SK-N-SH (cell line): ENCODE measurements at regions not wholly inside any gene's neighbourhood (a gene's known extent, or its start where the extent isn't known, plus 50 kb on each side); places are given as distances from the start of the nearest gene placed in this dataset.

ENCODE experiments used
- CTCF ChIA-PET: fragments of 300-600, 350-600 bp; formaldehyde crosslinking; extraction: SDS; loops from one replicate; lab custom pipeline; 2021; lab: Yijun Ruan, JAX
- POLR2A ChIA-PET: fragments of 350-600 bp; sonication (Branson Sonifier 250); formaldehyde crosslinking; extraction: SDS; loops from one replicate; lab custom pipeline; 2020; ENCODE audit warnings: antibody characterized with exemption, inconsistent platforms; lab: Yijun Ruan, JAX
- DNase-seq: peaks from one replicate; pipeline ENCODE4 v3.0.0; 2012
- H2AFZ ChIP-seq: fragments of 200-600 bp; sonication (generic); 2 replicates; pipeline ENCODE4 v1.8.1; 2016; ENCODE audit warnings: antibody characterized with exemption, mild to moderate bottlenecking, low read depth
- H3F3A ChIP-seq: fragments of 200-600 bp; sonication (generic); replicated peaks from 2 replicates; pipeline ENCODE3; 2016; ENCODE audit warnings: antibody characterized with exemption, mild to moderate bottlenecking; ENCODE audit not compliant: insufficient read depth
- H3K27ac ChIP-seq, 2 experiments: fragments of 200-500 bp in 1 of 2; fragments of 200-600 bp in 1 of 2; sonication (Bioruptor generic) in 1 of 2; sonication (generic), shearing (Covaris generic) in 1 of 2; 2 replicates each; pipeline versions ENCODE4 v1.5.1 to v1.6.1; 2014 to 2016; ENCODE audit warnings: low read depth in 2 of 2, inconsistent platforms in 1 of 2, low read length in 1 of 2, mild to moderate bottlenecking in 1 of 2, mixed read lengths in 1 of 2
- H3K27me3 ChIP-seq: fragments of 200-600 bp; sonication (generic), shearing (Covaris generic); 2 replicates; pipeline ENCODE4 v1.6.1; 2016; ENCODE audit warnings: mixed run types; ENCODE audit not compliant: insufficient read depth
- H3K36me3 ChIP-seq, 2 experiments: fragments of 200-500 bp in 1 of 2; fragments of 200-600 bp in 1 of 2; sonication (Bioruptor generic) in 1 of 2; sonication (generic) in 1 of 2; replicated peaks in 1 of 2; 2 replicates each; pipeline versions ENCODE3 to v1.5.1; 2014 to 2016; ENCODE audit warnings: low read length in 1 of 2, mild to moderate bottlenecking in 1 of 2; ENCODE audit not compliant: insufficient read depth in 2 of 2, control insufficient read depth in 1 of 2
- H3K4me1 ChIP-seq, 2 experiments: fragments of 200-500 bp in 1 of 2; fragments of 200-600 bp in 1 of 2; sonication (Bioruptor generic) in 1 of 2; sonication (generic), shearing (Covaris generic) in 1 of 2; 2 replicates each; pipeline versions ENCODE4 v1.5.1 to v1.6.1; 2014 to 2016; ENCODE audit warnings: low read depth in 1 of 2, low read length in 1 of 2, mixed run types in 1 of 2; ENCODE audit not compliant: insufficient read depth in 2 of 2, control insufficient read depth in 1 of 2
- H3K4me2 ChIP-seq: fragments of 200-600 bp; sonication (generic), shearing (Covaris generic); 2 replicates; pipeline ENCODE4 v1.6.1; 2017; ENCODE audit warnings: mixed run types
- H3K4me3 ChIP-seq, 2 experiments: fragments of 200-500 bp in 1 of 2; fragments of 200-600 bp in 1 of 2; sonication (Bioruptor generic) in 1 of 2; sonication (generic), shearing (Covaris generic) in 1 of 2; 2 replicates each; pipeline versions ENCODE4 v1.5.1 to v1.8.1; 2014 to 2016; ENCODE audit warnings: low read depth in 2 of 2, inconsistent platforms in 1 of 2, low read length in 1 of 2, mild to moderate bottlenecking in 1 of 2, mixed read lengths in 1 of 2, moderate library complexity in 1 of 2
- H3K79me2 ChIP-seq: fragments of 200-600 bp; sonication (generic); 2 replicates; pipeline ENCODE4 v1.8.1; 2017; ENCODE audit warnings: mild to moderate bottlenecking; ENCODE audit not compliant: insufficient read depth
- H3K9ac ChIP-seq: fragments of 200-600 bp; sonication (generic); 2 replicates; pipeline ENCODE4 v1.6.1; 2017; ENCODE audit warnings: mixed run types
- H3K9me2 ChIP-seq: fragments of 200-600 bp; sonication (generic); 2 replicates; pipeline ENCODE4 v1.6.1; 2017; ENCODE audit warnings: mixed run types
- H3K9me3 ChIP-seq: fragments of 200-600 bp; sonication (generic); 2 replicates; pipeline ENCODE4 v1.6.1; 2017; ENCODE audit warnings: mixed run types, mild to moderate bottlenecking, moderate library complexity
- H4K20me1 ChIP-seq: fragments of 200-600 bp; sonication (generic); 2 replicates; pipeline ENCODE4 v1.6.1; 2017; ENCODE audit warnings: mild to moderate bottlenecking, mixed run types; ENCODE audit not compliant: insufficient read depth
- CHD2 ChIP-seq: fragments of 150-350 bp; IDR thresholded peaks from 2 replicates; pipeline ENCODE4 v1.6.1; 2018; ENCODE audit warnings: low read length; ENCODE audit not compliant: partially characterized antibody
- EP300 ChIP-seq, 2 experiments: IDR thresholded peaks; 2 replicates each; pipeline versions ENCODE4 v1.4.0 to v1.6.1; 2012; ENCODE audit warnings: borderline replicate concordance in 1 of 2, low read depth in 1 of 2, low read length in 1 of 2
- EZH2phosphoT487 ChIP-seq: fragments of 200-600 bp; sonication (generic); IDR thresholded peaks from 2 replicates; pipeline ENCODE4 v1.6.1; 2017; ENCODE audit warnings: low read depth, mixed run types, mild to moderate bottlenecking, antibody characterized with exemption, moderate library complexity, borderline replicate concordance
- FOSL2 ChIP-seq: IDR thresholded peaks from 2 replicates; pipeline ENCODE4 v1.4.0; 2012; ENCODE audit warnings: low read depth, mild to moderate bottlenecking, moderate library complexity, borderline replicate concordance
- FOXJ3 ChIP-seq: sonication (generic); formaldehyde crosslinking; IDR thresholded peaks from 2 replicates; pipeline ENCODE4 v1.5.1; 2020; ENCODE audit warnings: mild to moderate bottlenecking, missing genetic modification reagents
- FOXM1 ChIP-seq: IDR thresholded peaks from 2 replicates; pipeline ENCODE4 v1.4.0; 2012; ENCODE audit warnings: low read depth, mild to moderate bottlenecking
- GABPA ChIP-seq: IDR thresholded peaks from 2 replicates; pipeline ENCODE4 v1.4.0; 2012; ENCODE audit warnings: low read depth, mild to moderate bottlenecking
- GATA2 ChIP-seq: sonication (generic); formaldehyde crosslinking; IDR thresholded peaks from 2 replicates; pipeline ENCODE4 v1.5.0; 2020; ENCODE audit warnings: mild to moderate bottlenecking, missing genetic modification reagents
- JUND ChIP-seq: IDR thresholded peaks from 2 replicates; pipeline ENCODE4 v1.4.0; 2012
- MEF2A ChIP-seq: IDR thresholded peaks from 2 replicates; pipeline ENCODE4 v1.4.0; 2012; ENCODE audit warnings: low read depth, borderline replicate concordance
- MXI1 ChIP-seq: IDR thresholded peaks from 2 replicates; pipeline ENCODE4 v1.6.1; 2012; ENCODE audit warnings: mild to moderate bottlenecking, low read depth, low read length, improper control_type of control experiment
- NFIC ChIP-seq: IDR thresholded peaks from 2 replicates; pipeline ENCODE4 v1.4.0; 2012; ENCODE audit warnings: borderline replicate concordance
- NRF1 ChIP-seq: IDR thresholded peaks from 2 replicates; pipeline ENCODE4 v1.6.1; 2012; ENCODE audit warnings: low read depth, mild to moderate bottlenecking, low read length
- RAD21 ChIP-seq: IDR thresholded peaks from 2 replicates; pipeline ENCODE4 v1.6.1; 2012; ENCODE audit warnings: mild to moderate bottlenecking, low read length
- RFX5 ChIP-seq: IDR thresholded peaks from 2 replicates; pipeline ENCODE4 v1.6.1; 2012; ENCODE audit warnings: mild to moderate bottlenecking, improper control_type of control experiment, low read length
- SIN3A ChIP-seq: IDR thresholded peaks from 2 replicates; pipeline ENCODE4 v1.6.1; 2012; ENCODE audit warnings: low read depth, mild to moderate bottlenecking, low read length, moderate library complexity, borderline replicate concordance
- TAF1 ChIP-seq: IDR thresholded peaks from 2 replicates; pipeline ENCODE4 v1.6.1; 2012; ENCODE audit warnings: low read depth, mild to moderate bottlenecking, low read length, moderate library complexity, borderline replicate concordance
- TCF12 ChIP-seq: IDR thresholded peaks from 2 replicates; pipeline ENCODE4 v1.4.0; 2012
- TEAD4 ChIP-seq: IDR thresholded peaks from 2 replicates; pipeline ENCODE4 v1.4.0; 2012; ENCODE audit warnings: mild to moderate bottlenecking, borderline replicate concordance; ENCODE audit not compliant: insufficient read depth
- YY1 ChIP-seq: IDR thresholded peaks from 2 replicates; pipeline ENCODE4 v1.4.0; 2012; ENCODE audit warnings: low read depth, mild to moderate bottlenecking
- WGBS: methylation state at CpG from one replicate; pipeline ENCODE4 v1.1.6; 2017; ENCODE audit warnings: low lambda C conversion rate; 5-methylcytosine and 5-hydroxymethylcytosine counted together
- TF ChIP-seq, protein P1 (sequence below): IDR thresholded peaks from 2 replicates; pipeline ENCODE4 v1.4.0; 2012; ENCODE audit warnings: low read depth
- TF ChIP-seq, protein P2 (sequence below): IDR thresholded peaks from 2 replicates; pipeline ENCODE4 v1.6.1; 2012; ENCODE audit warnings: mild to moderate bottlenecking, low read depth, low read length, moderate library complexity
- TF ChIP-seq, protein P3 (sequence below): IDR thresholded peaks from 2 replicates; pipeline ENCODE4 v1.4.0; 2012; ENCODE audit warnings: low read depth, borderline replicate concordance

DNA sequence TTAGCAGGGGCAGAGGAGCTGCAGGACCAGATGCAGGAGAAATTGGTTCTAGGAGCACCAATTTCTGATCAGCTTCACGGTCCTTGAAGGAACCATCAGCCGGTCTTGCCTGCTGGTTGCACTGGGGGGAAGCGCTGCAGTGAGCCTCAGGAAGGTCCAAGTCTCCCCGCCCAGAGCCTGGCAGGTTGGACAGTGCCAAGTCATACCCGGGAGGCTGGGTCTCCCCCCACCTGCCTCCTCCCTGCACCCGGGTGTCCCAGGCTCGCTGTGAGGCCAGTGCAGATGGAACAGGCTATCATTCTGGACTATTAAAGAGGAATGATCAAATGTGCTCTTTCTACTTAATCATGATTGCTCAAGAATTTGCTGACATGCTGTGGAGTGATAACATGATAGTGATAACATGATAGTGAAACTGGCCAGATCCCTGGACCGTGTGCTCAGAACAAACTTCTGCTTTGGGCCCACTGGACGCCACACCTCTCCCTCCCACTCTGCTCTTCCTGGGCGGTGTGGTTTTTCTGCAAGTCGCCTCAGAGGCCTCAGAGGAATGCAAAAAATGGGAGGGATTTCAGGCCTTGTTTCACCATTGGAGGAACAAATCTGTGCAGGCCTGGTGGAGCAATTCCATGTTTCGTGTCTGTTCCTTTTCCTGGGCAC is 236.0 kb downstream of the IRF8 start:
- DNase-seq = no peak
- Histone ChIP-seq H3K79me2 (no peaks in the 10 kb centered on the region), H3K27ac (no peak overlapping the region), H3K36me3 (no peaks in the 10 kb centered on the region), H3K27me3 (peaks cover 60% of the 10 kb centered on the region), H2AFZ (no peak overlapping the region), H3K4me3 (no peak overlapping the region), H3K9me2 (no peaks in the 10 kb centered on the region), H3K9ac (no peak overlapping the region), H3F3A (no peaks in the 10 kb centered on the region), H3K4me2 (no peak overlapping the region), H3K9me3 (no peaks in the 10 kb centered on the region), H3K4me1 (no peaks in the 10 kb centered on the region), H4K20me1 (no peaks in the 10 kb centered on the region)
- 3% methylated on average over 6 of the region's 12 CpGs for WGBS
- TF ChIP-seq JUND (no peak), FOSL2 (no peak), MXI1 (no peak), GATA2 (no peak), TEAD4 (no peak), FOXJ3 (no peak), YY1 (no peak), RFX5 (no peak), EZH2phosphoT487 (no peak), MEF2A (no peak), RAD21 (no peak)
- TF ChIP-seq, protein P1, sequence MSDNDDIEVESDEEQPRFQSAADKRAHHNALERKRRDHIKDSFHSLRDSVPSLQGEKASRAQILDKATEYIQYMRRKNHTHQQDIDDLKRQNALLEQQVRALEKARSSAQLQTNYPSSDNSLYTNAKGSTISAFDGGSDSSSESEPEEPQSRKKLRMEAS = no peak
- TF ChIP-seq, protein P2, sequence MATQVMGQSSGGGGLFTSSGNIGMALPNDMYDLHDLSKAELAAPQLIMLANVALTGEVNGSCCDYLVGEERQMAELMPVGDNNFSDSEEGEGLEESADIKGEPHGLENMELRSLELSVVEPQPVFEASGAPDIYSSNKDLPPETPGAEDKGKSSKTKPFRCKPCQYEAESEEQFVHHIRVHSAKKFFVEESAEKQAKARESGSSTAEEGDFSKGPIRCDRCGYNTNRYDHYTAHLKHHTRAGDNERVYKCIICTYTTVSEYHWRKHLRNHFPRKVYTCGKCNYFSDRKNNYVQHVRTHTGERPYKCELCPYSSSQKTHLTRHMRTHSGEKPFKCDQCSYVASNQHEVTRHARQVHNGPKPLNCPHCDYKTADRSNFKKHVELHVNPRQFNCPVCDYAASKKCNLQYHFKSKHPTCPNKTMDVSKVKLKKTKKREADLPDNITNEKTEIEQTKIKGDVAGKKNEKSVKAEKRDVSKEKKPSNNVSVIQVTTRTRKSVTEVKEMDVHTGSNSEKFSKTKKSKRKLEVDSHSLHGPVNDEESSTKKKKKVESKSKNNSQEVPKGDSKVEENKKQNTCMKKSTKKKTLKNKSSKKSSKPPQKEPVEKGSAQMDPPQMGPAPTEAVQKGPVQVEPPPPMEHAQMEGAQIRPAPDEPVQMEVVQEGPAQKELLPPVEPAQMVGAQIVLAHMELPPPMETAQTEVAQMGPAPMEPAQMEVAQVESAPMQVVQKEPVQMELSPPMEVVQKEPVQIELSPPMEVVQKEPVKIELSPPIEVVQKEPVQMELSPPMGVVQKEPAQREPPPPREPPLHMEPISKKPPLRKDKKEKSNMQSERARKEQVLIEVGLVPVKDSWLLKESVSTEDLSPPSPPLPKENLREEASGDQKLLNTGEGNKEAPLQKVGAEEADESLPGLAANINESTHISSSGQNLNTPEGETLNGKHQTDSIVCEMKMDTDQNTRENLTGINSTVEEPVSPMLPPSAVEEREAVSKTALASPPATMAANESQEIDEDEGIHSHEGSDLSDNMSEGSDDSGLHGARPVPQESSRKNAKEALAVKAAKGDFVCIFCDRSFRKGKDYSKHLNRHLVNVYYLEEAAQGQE = no peak
- CTCF ChIA-PET = no interaction called here
- POLR2A ChIA-PET = no interaction called here

DNA sequence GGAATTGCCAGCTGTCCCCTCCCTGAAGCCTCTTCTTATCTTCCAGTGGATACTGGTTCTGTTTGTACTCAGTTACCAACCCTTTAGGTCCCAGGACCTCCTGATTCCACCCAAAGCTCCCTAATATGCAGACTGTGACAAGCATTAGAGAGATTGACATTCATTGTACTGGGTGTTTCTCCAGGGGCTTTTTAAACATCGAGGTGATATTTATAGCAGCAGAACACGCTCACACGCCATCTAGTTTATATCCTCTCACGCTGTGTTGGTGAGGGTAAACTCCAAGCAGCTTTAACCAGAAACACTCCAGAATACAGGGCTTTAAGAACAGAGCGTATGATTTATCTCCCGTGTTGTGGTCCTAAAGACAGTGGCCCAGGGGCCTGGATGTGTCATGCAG is 238.4 kb downstream of the IRF8 start:
- CTCF ChIA-PET = no interaction called here
- H3K79me2 ChIP-seq = no peaks in the 10 kb centered on the region
- H3F3A ChIP-seq = no peaks in the 10 kb centered on the region
- no peak overlapping the region for H3K4me3 ChIP-seq
- no peak overlapping the region for H3K9ac ChIP-seq
- no peak overlapping the region for H3K4me2 ChIP-seq
- peaks cover 58% of the 10 kb centered on the region for H3K27me3 ChIP-seq
- no peaks in the 10 kb centered on the region for H3K9me2 ChIP-seq
- WGBS = 3% methylated on average over 6 of the region's 6 CpGs
- H4K20me1 ChIP-seq = no peaks in the 10 kb centered on the region
- POLR2A ChIA-PET = no interaction called here
- no peaks in the 10 kb centered on the region for H3K36me3 ChIP-seq
- no peaks in the 10 kb centered on the region for H3K9me3 ChIP-seq
- DNase-seq = no peak
- no peak overlapping the region for H2AFZ ChIP-seq
- H3K4me1 ChIP-seq = no peaks in the 10 kb centered on the region
- no peak overlapping the region for H3K27ac ChIP-seq
- TF ChIP-seq FOXM1 (no peak), TAF1 (no peak), TCF12 (no peak), EP300 (IDR thresholded peaks at IDR 0.05; ENCODE audit: borderline replicate concordance in 1 of 2, low read depth in 1 of 2, low read length in 1 of 2) (no peak), GABPA (no peak), SIN3A (no peak), NRF1 (no peak), CHD2 (no peak), FOSL2 (no peak), RFX5 (no peak), TEAD4 (no peak), NFIC (no peak)
- TF ChIP-seq, protein P3, sequence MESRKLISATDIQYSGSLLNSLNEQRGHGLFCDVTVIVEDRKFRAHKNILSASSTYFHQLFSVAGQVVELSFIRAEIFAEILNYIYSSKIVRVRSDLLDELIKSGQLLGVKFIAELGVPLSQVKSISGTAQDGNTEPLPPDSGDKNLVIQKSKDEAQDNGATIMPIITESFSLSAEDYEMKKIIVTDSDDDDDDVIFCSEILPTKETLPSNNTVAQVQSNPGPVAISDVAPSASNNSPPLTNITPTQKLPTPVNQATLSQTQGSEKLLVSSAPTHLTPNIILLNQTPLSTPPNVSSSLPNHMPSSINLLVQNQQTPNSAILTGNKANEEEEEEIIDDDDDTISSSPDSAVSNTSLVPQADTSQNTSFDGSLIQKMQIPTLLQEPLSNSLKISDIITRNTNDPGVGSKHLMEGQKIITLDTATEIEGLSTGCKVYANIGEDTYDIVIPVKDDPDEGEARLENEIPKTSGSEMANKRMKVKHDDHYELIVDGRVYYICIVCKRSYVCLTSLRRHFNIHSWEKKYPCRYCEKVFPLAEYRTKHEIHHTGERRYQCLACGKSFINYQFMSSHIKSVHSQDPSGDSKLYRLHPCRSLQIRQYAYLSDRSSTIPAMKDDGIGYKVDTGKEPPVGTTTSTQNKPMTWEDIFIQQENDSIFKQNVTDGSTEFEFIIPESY = no peak
